Cerebellar nuclear complex (tissue), 1 donor: ENCODE measurements at regions not wholly inside any gene's neighbourhood (a gene's known extent, or its start where the extent isn't known, plus 50 kb on each side); places are given as distances from the start of the nearest gene placed in this dataset.
"Not testable (repeated sequence)": the region's sequence is repeated elsewhere in the genome, so short reads cannot be mapped to it uniquely, and the experiment has no call there.

Experiments used
- DNase-seq, 2 experiments: peaks; one replicate each; lab custom pipeline; 2025; lab: John Stamatoyannopoulos, UW

DNA sequence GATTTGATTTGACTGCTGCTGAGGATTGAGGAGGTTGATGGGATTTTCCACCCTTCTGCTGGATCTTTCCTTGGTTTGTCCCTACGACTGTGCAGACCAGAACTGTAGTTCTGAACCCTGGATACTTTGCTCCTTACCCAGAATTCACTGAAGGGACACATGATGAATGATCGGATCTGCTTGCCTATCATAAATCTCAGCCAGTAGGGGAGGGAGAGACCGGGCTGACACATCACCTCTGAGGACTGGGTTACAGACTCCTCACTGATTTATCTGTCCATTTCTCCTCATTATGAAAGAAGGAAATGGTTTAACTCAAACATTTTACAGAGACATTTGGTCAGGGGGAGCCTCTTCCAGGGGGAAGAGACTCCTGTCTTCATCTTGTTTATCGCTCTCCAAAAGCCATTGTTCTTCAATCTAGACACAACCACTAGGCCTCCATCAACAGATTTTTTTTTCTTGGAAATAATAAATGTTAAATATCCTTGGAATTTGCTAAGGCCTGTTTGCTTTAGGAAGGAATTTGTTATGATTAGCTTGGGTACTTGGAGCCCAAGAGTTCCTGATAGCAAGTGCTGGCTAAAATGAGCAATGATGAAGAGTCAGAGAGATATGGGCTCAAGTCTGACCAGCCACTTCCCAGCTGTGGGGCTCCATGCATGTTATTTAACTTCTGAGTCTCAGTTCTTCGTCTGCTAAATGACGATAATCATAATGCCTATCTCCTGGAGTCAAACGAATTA is 925.5 kb downstream of the SLC4A3 start:
- no peak for DNase-seq

DNA sequence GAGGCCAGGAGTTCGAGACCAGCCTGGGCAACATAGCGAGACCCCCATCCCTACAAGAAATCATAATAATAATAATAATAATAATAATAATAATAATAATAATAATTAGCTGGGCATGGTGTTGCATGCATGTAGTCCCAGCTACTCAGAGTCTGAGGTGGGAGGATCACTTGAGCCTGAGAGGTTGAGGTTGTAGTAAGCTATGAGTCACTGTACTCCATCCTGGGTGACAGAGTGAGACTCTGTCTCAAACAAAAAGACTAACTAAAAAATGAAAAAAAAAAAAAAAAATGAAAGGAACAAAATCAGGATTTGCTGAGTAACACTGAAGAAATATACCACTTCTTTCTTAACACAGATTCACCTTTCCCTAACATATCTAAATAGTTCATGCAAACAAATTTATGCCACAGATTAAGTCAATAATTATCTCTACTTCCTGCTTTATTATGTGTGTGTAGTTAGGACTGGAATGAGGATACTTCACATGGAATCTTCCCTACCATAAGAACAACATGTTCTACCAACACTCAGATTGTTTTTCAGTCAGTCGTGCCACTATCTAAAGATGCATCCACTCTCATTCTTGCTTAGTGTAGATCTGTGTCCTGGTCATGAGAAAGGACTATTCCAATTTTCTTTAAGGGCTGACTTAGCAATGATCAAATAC is 928.7 kb downstream of the SLC4A3 start:
- no peak for DNase-seq

DNA sequence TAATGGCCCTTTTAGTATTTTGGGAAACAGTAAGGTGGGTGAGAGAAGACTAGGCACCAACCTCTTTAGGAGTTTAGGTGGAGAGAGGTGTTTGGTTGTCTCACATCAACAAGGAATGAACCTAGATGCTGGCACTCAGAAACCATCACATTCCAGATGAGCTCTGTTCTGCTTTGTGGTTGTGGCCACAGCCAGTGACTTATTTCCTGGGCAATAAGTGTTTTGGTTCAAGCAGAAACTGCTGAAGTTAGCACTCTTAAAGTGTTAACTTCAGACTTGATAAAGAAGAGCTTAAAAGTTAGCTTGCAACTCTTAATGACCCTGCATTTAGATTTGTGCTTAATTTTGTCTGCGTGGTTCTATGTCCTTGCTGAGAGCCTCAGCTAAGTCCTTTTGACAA is 929.2 kb downstream of the SLC4A3 start:
- DNase-seq: no peak

DNA sequence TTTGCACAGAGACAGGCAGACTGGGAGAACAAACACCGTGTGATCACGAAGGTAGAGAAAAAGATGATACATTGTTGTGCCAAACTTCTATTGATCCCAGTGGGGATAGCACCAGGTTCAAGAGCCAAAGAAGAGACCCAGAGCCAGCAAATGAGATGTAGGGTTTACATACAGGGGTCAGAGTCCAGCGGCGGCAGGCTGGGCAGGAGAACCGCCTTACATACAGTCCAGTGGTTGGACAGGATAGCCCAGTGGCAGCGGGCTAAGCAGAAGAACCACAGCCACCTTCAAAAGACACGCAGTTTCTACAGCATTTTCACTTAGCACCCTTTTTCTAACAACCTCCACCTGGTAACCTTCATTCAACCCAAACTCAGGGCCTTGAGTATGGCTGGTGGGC is 932.8 kb downstream of the SLC4A3 start:
- no peak for DNase-seq

DNA sequence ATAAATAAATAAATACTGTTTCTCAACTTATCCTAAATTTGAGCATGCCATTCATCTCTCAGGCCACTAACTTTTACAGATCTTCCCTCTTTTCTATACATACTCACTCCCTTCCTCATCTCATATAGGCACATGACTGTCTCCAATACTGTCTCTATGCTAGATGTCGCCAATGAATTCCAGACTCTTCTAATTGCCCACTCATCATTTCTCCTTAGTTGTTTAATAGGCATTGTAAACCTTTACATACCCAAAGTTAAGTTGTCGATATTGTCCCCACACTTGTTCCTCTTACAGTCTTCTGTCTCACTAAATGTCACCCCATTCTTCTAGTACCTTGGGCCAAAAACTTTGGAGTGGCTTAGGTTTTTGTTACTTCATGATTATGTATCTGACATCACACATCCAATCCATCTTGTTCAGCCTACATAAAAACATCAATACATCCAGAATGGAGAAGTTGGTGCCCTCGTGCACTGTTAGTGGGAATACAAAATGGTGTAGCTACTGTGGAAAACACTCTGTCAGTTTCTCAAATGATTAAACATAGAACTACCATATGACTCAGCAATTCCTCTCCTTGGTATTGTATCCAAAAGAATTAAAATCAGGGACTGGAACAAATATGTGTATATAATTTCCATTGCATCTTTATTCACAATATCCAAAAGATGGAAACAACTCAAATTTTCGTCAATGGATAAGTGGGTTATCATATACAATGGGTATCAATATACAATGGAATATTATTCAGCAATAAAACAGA is 935.1 kb downstream of the SLC4A3 start:
- no peak for DNase-seq

DNA sequence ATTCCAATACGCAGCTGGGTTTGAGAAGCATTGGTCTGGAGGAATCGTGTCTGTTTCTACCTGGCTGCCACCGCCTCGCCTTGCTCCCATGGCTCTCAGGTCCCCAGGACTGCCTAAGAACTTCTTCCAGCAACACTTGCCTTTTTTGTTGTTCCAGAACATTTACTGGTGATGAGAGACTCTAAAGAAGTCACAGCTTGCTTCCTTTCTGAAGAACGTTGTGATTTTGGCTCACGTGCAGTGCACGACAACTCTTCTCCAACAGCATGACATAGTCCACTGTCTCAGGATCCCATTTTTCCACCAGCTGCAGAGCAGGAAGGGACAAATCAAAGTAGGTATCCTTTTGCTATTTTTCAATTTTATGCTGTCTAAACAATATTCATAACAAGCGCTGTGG is 940.9 kb downstream of the SLC4A3 start:
- DNase-seq: no peak

DNA sequence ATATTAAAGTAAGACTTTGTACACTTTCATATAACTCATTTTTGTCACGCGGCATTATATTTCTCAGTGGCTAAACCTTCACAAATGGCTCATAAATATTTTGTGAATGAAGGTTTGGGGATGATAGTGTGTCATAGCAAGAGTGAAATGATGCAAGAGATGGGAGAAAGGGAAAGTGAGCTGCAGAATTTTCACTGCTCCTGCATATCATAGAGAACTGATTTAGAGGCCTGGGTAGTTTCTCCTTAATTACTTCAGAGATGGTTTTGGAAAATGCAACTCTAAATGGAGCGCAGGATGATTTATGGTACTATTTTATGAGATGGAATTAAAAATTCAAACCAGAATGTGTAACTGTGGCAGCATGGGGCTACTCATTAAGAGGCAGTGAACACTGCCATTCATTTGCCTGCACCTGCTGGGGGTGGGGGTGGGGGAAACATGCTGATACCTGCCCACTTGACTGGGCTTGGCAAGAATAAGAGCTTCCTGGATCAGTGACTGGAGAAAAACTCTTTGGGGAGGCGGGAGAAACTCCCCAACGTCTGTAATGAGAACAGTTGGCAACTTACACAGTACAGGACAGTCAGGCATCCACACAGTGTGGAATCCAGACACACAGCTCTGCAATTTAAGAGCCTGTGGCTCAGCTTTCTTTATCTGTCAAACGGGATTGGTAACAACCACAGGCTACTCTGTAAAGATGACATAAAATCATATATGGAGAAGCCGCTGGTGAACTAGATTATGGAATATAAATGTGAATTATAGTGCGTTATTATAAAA is 941.9 kb downstream of the SLC4A3 start:
- DNase-seq: no peak

DNA sequence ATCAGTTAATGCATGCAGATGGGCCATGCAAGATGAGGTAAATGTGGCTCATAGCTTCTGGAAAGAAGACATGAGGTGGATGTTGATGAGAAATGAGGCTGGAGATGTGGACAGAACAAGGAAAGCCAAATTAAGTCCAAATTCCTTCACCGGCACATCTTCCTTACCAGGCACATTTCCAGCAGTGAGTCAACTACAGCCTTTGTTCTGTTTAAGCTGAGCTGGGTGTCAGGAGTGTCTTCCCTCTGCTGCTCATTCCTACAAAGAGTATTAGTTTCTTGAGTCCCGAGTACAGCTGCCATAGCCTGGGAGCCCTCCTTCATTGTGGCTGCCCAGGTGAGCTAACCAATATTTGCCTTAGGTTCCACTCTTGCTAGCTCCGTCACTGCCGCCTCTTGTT is 945.0 kb downstream of the SLC4A3 start:
- DNase-seq: no peak

DNA sequence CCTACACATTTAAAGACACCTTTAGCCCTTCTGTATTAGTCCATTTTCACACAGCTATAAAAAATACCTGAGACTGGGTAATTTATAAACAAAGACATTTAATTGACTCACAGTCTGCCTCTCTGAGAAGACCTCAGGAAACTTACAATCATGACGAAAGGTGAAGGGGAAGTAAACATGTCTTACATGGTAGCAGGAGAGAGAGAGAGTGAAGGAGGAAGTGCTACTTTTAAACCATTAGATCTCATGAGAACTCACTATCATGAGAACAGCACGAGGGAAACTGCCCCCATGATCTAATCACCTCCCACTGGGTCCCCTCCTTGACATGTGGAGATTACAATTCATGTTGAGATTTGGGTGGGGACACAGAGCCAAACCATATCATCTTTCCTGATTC is 946.6 kb downstream of the SLC4A3 start:
- no peak for DNase-seq

DNA sequence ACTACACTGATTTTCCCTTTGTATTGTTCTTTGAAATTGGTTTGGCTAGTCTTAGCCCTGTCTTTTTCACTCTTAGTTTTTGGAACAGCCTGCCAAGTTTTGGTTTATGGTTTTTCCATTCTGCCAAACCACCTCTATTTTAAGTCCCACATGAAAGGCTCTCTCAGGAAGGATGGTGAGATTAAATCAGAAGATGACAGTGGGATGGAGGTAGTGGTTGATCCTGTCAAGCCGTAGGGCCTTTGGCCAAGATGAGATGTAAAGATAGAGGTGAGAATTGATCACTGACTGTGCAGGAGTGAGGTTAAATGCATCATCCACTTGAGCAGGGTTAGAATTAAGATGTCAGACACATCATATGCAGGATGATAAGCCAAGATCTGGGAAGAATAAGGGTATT is 948.5 kb downstream of the SLC4A3 start:
- DNase-seq: no peak

DNA sequence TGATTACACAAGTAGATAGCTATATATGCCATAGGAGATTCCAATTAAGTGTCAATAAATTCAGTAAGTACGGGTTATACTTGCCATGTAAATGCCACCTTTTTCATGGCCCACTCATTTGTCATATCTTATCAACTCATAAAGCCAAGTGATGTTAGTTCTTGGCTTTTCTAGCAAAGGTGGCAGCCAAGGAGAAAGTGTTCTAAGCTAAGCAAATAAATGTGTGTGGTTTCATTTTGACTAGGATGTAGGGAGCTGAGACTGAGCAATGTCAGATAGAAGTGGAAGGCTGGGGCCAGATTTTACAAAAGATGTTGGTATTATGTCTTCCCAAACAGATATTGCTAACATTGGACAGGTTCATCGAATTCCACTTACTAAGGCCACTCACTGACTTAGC is 952.0 kb downstream of the SLC4A3 start:
- DNase-seq: no peak

DNA sequence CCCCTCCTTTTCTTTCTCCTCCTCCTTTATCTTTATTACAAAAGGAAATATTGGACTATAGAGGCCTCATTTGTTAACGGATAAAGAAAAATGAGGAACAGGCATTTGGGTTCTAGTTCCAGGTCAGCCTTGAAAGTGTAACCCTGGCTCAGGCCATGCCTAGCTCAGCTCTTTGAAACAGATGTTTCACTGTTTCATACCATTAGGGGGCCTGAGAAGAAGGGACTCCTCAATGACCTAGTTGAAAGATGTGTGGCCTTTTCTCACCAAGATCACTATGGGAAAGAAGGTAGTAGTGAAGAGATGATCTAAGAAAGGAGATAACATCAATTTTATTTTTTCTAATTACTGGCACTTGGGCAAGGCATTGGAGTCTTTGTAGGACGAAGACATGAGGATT is 952.7 kb downstream of the SLC4A3 start:
- DNase-seq: no peak

DNA sequence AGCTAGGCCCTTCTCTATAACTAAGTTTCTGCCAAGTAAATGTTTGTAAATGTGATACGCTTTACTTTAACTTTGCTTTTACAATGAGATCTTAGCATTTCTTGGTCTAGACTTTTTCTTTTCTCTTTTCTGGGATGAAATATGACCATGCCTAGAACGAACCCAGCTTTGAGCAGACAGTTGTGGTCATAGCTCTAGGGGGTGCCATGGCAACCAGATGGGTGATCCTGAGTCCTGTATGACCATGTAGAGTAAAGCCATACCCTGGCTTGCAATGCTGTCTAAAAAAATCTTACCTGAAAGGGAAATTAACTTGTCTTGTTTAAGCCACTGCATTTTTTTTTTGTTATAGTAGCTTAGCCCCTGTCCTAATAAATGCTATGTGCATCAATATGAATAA is 956.3 kb downstream of the SLC4A3 start:
- DNase-seq: no peak

DNA sequence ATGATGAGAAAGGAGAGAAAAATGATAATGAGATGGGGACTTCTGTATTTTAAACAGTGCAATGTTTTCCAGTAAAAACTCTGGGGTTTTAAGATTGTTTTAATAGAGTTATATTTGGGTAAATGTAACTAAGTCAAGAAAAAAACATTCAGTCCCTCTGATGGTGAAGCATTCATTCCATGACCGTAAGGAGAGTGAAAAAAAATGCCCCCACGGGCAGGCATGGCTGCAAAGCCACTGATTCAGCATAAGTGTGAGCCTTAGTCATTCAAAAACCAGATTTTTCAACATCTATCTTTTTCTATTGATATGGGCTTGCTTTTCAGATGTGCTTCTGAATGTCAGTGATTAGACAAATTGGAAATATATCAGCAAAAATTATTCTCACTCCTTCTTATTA is 957.8 kb downstream of the SLC4A3 start:
- no peak for DNase-seq

DNA sequence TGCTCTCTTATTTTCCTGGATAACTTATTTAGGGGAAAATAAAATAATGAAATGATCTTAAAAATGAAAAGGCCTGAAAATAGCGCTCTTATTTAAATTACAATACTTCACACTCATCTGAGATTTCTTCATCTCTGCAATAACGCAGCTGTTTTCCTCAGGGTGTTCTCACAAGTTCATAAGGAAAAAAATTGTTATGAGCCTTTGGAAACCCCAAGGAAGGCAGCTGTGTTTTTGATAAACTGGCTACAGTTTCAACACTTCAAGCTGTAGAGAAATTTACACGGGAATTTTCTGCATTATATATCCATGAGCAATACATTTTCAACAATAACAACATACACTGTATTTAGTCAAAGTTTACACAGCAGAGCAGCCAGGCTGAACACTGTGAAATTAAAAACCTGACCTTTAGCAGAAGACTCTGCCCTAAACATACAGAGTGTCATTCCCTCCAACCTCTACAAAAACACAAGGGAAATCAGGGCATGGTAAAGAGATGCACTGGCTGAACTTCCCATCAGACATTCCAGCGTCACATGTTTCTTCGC is 959.6 kb downstream of the SLC4A3 start:
- DNase-seq: no peak

DNA sequence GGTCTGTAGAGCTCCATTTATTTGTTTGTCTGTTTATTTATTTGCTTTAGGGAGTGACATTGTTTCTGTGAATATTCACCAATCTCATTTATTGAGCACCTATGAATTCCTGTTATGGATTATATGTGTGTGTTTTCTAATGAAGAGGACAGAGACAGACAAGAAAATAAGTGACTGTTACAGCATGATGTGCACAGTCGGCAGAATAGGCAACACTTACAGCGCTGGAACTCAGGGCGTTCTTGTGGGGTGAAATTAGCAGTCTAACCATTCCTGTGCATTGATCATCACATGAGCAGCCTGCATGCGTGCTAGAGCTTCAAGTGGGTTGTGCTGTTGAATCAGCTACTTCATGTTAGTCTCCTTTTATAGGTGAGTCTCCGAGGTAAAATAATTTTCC is 960.7 kb downstream of the SLC4A3 start:
- no peak for DNase-seq

DNA sequence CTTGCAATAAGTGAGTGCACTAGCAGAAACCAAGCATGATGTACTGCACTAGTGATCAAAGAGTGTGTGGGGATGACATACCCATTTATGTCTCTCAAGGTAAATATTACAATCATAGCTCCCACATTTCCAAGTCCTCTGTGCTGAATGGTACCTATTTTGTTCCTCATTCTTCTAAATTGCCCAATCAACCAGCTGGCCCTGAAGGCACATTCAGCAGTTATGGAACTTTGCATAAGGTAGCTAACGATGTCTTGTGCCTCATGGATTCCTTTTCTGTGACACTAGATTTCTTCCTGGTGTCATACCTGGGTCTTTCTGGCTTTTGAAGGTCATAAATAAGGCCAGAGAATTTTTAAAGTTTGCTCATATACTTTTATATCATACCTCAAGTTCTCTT is 963.0 kb downstream of the SLC4A3 start:
- DNase-seq: no peak

DNA sequence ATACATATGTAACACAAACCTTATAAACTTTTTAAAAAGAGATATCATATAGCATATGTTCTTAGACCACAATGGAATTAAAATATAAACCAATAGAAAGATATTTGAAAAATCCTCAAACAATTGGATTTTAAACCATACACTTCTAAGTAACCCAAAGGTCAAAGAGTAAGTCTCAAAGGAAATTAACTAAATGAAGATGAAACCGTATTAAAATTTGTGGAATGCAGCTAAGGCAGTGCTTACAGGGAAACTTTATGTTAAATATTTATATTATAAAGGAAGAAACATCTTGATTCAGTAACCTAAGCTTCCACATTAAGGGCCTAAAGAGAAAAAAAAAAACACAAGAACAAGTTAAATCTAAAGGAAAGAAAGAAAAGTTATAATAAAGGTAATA is 966.1 kb downstream of the SLC4A3 start:
- no peak for DNase-seq

DNA sequence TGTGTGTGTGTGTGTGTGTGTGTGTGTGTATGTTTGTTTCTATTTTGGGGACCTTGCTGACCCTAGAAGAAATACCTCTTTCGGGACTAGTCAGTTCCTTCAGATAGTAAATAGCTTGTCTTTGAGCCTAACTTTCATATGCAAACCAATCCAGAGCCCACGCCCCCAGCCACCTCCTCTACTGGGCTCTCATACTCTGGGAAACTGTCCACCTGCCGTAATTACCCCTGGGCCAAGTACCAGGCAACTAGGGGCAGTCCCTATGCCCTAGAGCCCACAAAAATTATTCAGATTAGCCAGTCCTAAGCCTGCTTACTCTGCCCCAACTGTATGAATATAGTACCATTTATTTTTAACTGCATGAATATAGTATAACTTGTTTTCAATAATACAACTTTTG is 970.4 kb downstream of the EPHA4 start:
- no peak for DNase-seq

DNA sequence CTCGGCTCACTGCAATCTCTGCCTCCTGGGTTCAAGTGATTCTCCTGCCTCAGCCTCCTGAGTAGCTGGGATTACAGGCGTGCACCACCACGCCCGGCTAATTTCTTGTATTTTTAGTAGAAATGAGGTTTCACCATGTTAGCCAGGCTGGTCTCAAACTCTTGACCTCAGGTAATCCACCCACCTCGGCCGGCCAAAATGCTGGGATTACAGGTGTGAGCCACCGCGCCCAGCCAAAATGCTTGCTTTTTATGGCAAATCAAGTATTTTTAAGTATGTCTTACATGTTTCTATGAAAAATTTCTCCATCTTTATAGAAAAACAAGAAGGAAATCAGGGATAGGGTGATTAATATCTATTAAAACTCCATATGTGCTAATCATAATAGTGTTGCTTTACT is 959.1 kb downstream of the EPHA4 start:
- not testable (repeated sequence) for DNase-seq

DNA sequence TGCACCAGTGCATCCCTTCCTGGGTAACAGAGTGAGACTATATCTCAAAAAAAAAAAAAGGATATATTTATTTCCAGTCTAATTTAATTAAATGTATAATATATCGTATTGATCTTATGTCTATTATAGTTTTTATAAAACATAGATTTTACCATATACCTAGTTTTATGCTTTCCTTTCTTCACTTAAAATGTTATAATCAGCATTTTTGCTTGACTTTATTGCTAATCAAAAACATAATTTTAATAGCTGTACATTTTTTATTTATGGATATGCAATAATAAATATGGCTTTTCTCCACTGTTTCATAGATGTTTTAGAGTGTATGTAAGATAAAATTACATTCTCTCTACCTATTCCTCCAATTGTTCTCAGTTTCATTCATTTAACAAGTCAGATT is 958.0 kb downstream of the EPHA4 start:
- DNase-seq: no peak
